ENCODE measurements at regions not wholly inside any gene's neighbourhood (a gene's known extent, or its start where the extent isn't known, plus 50 kb on each side); places are given as distances from the start of the nearest gene placed in this dataset.

- no TSS peak for BruUV-seq (replicated peaks)
- H3K36me3 ChIP-seq (ENCODE audit: low read depth): no peaks in the 10 kb centered on the region
- no peaks in the 10 kb centered on the region for H3K27me3 ChIP-seq (ENCODE audit: insufficient read depth, low read depth)
- H3K79me2 ChIP-seq (ENCODE audit: low read depth): no peaks in the 10 kb centered on the region
- ChIA-PET CTCF (no interaction called here), POLR2A (ENCODE audit: unreplicated experiment) (no interaction called here)
- DNase-seq: no peak
- no peaks in the 10 kb centered on the region for H4K20me1 ChIP-seq (ENCODE audit: insufficient read depth)
- no peak overlapping the region for H3K27ac ChIP-seq
- no peaks in the 10 kb centered on the region for H3K4me1 ChIP-seq (replicated peaks; ENCODE audit: insufficient read depth)
- H3F3A ChIP-seq (ENCODE audit: insufficient read depth, low read depth): no peaks in the 10 kb centered on the region
- intact Hi-C loops (cut with micrococcal nuclease; ENCODE audit: unreplicated experiment): no loop called here
- H3K9me3 ChIP-seq (ENCODE audit: insufficient read depth, low read depth): peaks cover 19% of the 10 kb centered on the region; the same call in 1 of the 2 replicates
- no peak overlapping the region for H3K4me3 ChIP-seq
- no peak overlapping the region for H3K4me2 ChIP-seq
- TF ChIP-seq CTCF (conservative IDR thresholded peaks at IDR 0.05) (no peak), EZH2 (IDR thresholded peaks at IDR 0.05; ENCODE audit: low read depth) (no peak)
- H2AFZ ChIP-seq: no peak overlapping the region
- 0 out of 2 replicates have a peak, but pooled peaks cover under 1% of the 10 kb centered on the region for H3K9me2 ChIP-seq (ENCODE audit: insufficient read depth)
Measured at GRCh38 chr7:12056381-12056780, 154.7 kb upstream of the TMEM106B start.

GRCh38 chr7:12056977-12057376 lies 154.1 kb upstream of the TMEM106B start:
- H2AFZ ChIP-seq: no peak overlapping the region
- no peak overlapping the region for H3K27ac ChIP-seq
- DNase-seq: no peak
- H3K79me2 ChIP-seq (ENCODE audit: low read depth): no peaks in the 10 kb centered on the region
- no peaks in the 10 kb centered on the region for H3F3A ChIP-seq (ENCODE audit: insufficient read depth, low read depth)
- TF ChIP-seq CTCF (conservative IDR thresholded peaks at IDR 0.05): no peak
- TF ChIP-seq EZH2 (IDR thresholded peaks at IDR 0.05; ENCODE audit: low read depth): no peak
- BruUV-seq (replicated peaks): no TSS peak
- H3K27me3 ChIP-seq (ENCODE audit: insufficient read depth, low read depth): no peaks in the 10 kb centered on the region
- H3K9me3 ChIP-seq (ENCODE audit: insufficient read depth, low read depth): peaks cover 19% of the 10 kb centered on the region; the same call in 1 of the 2 replicates
- CTCF ChIA-PET: no interaction called here
- H3K4me1 ChIP-seq (replicated peaks; ENCODE audit: insufficient read depth): no peaks in the 10 kb centered on the region
- peaks cover 3% of the 10 kb centered on the region; the same call in 1 of the 2 replicates for H3K9me2 ChIP-seq (ENCODE audit: insufficient read depth)
- POLR2A ChIA-PET (ENCODE audit: unreplicated experiment): no interaction called here
- no peaks in the 10 kb centered on the region for H3K36me3 ChIP-seq (ENCODE audit: low read depth)
- H4K20me1 ChIP-seq (ENCODE audit: insufficient read depth): no peaks in the 10 kb centered on the region
- no peak overlapping the region for H3K4me3 ChIP-seq
- intact Hi-C loops (cut with micrococcal nuclease; ENCODE audit: unreplicated experiment): no loop called here
- H3K4me2 ChIP-seq: no peak overlapping the region

- H2AFZ ChIP-seq: no peak overlapping the region
- H3K4me2 ChIP-seq: no peak overlapping the region
- H4K20me1 ChIP-seq (ENCODE audit: insufficient read depth): no peaks in the 10 kb centered on the region
- H3K27me3 ChIP-seq (ENCODE audit: insufficient read depth, low read depth): no peaks in the 10 kb centered on the region
- H3F3A ChIP-seq (ENCODE audit: insufficient read depth, low read depth): peaks cover 20% of the 10 kb centered on the region
- TF ChIP-seq CTCF (conservative IDR thresholded peaks at IDR 0.05) (peak; percentile 41; the same call in 1 of the 2 replicates), EZH2 (IDR thresholded peaks at IDR 0.05; ENCODE audit: low read depth) (no peak)
- POLR2A ChIA-PET (ENCODE audit: unreplicated experiment): no interaction called here
- no peaks in the 10 kb centered on the region for H3K36me3 ChIP-seq (ENCODE audit: low read depth)
- intact Hi-C loops (cut with micrococcal nuclease; ENCODE audit: unreplicated experiment): loop anchor here (10.0 kb wide), 1 partner anchor 563 kb away; no protein-coding TSS in a partner anchor
- peaks cover 22% of the 10 kb centered on the region for H3K4me1 ChIP-seq (replicated peaks; ENCODE audit: insufficient read depth)
- H3K9me3 ChIP-seq (ENCODE audit: insufficient read depth, low read depth): peaks cover 22% of the 10 kb centered on the region
- CTCF ChIA-PET: no interaction called here
- H3K9me2 ChIP-seq (ENCODE audit: insufficient read depth): peaks cover 3% of the 10 kb centered on the region; the same call in 1 of the 2 replicates
- H3K27ac ChIP-seq: no peak overlapping the region
- H3K4me3 ChIP-seq: no peak overlapping the region
- DNase-seq: no peak
- no TSS peak for BruUV-seq (replicated peaks)
- no peaks in the 10 kb centered on the region for H3K79me2 ChIP-seq (ENCODE audit: low read depth)
Measured at GRCh38 chr7:12062062-12062461, 149.0 kb upstream of the TMEM106B start.

Data from PC-9 (cell line).